Activated CD8-positive, alpha-beta T cell treated with anti-CD3 and anti-CD28 coated beads, Interleukin-2, amount 10 ng/mL, durations not matched to agents 7 days and 5 days (primary cell): ENCODE measurements at regions not wholly inside any gene's neighbourhood (a gene's known extent, or its start where the extent isn't known, plus 50 kb on each side); places are given as distances from the start of the nearest gene placed in this dataset.

Experiments used
- ATAC-seq: fragments of 150-1000 bp; cut with Tn5 transposase; one replicate; pipeline ENCODE4 v1.10.0; 2021; ENCODE audit warnings: moderate library complexity
- CTCF ChIA-PET: fragments of 350-600 bp; sonication (Branson Sonifier 250); formaldehyde crosslinking; loops from one replicate; lab custom pipeline; 2021; ENCODE audit warnings: antibody characterized with exemption; lab: Charles Lee
- POLR2A ChIA-PET: fragments of 350-600 bp; sonication (Branson Sonifier 250); formaldehyde crosslinking; loops from one replicate; lab custom pipeline; 2021; ENCODE audit warnings: antibody characterized with exemption; lab: Charles Lee
- DNase-seq: peaks from one replicate; pipeline ENCODE4 v3.0.0-alpha.2; 2020
- H3K27ac Mint-ChIP-seq: one replicate; pipeline ENCODE4 v1.8.0; 2021; ENCODE audit warnings: mild to moderate bottlenecking, mixed read lengths
- H3K27me3 Mint-ChIP-seq: one replicate; pipeline ENCODE4 v1.8.0; 2021; ENCODE audit warnings: low read depth, mixed read lengths
- H3K36me3 Mint-ChIP-seq: one replicate; pipeline ENCODE4 v1.8.0; 2021; ENCODE audit warnings: low read depth, mixed read lengths
- H3K4me1 Mint-ChIP-seq: one replicate; pipeline ENCODE4 v1.8.0; 2021; ENCODE audit warnings: low read depth, mixed read lengths
- H3K4me3 Mint-ChIP-seq: one replicate; pipeline ENCODE4 v1.8.0; 2021; ENCODE audit warnings: mild to moderate bottlenecking, mixed read lengths
- H3K9me3 Mint-ChIP-seq: one replicate; pipeline ENCODE4 v1.8.0; 2022; ENCODE audit warnings: mixed read lengths; ENCODE audit not compliant: insufficient read depth

DNA sequence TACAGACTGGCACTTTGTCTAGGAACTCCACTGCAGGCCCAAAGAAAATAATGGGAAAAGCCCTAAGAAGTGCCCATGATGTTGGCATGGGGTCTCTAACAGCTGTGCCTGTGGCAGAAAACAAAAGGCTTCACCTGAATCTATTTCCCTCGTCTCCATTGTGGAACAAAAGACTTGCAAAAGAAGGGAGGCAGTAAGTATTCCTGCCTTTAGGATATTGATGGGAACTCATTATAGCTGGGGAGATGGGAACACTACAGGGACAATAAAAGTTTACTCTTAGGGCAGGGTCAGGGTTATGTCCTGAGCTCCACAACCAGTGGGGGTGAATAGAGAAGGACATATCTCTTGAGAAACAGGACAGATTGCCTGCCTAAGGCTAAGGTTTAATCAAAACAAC lies 930.6 kb upstream of the EPHA6 start:
- Mint-ChIP-seq H3K27me3 (no peaks in the 10 kb centered on the region), H3K27ac (no peak overlapping the region), H3K4me1 (no peaks in the 10 kb centered on the region), H3K36me3 (no peaks in the 10 kb centered on the region), H3K4me3 (no peak overlapping the region), H3K9me3 (peaks cover 5% of the 10 kb centered on the region)
- CTCF ChIA-PET = no interaction called here
- no peak for DNase-seq
- POLR2A ChIA-PET = no interaction called here
- ATAC-seq = no peak

DNA sequence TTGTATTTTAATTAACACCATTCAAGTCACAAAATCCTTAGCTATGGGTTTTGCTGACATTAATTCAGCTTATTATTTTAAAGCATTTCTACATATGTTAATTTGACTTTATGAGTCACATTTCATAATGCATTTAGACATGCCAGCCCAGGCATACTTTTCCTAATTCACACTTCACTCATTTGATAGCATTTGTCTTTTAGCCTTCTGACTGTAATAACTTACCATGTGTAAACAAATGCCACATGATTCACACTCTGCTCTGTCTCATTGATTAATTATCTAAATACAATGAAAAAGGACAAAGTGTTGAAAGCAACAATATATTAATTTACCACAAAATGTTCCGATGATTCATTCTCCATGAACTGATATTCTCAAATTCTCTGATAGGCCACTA lies 927.8 kb upstream of the EPHA6 start:
- Mint-ChIP-seq H3K27ac (no peak overlapping the region), H3K27me3 (no peaks in the 10 kb centered on the region), H3K9me3 (peaks cover 5% of the 10 kb centered on the region), H3K4me1 (no peaks in the 10 kb centered on the region), H3K36me3 (no peaks in the 10 kb centered on the region), H3K4me3 (no peak overlapping the region)
- ChIA-PET CTCF (no interaction called here), POLR2A (no interaction called here)
- ATAC-seq (no peak), DNase-seq (no peak)

DNA sequence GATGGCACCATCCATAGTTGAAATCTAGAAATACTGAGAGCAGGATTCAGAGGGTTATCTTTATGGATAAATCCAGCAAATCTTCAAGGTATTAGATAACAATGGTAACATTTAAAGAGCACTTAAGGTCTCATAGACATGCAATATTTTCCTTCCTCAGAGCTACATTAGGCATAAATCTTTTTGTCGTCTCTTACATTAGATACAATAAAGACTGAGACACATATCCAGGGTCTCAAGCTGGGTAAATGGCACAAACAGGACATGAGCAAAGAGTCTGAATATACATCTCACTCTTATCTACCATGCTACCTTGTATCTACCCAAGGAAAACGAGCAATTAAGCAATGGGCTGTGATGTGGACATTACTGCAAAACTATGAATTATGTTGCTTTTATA lies 927.3 kb upstream of the EPHA6 start:
- Mint-ChIP-seq H3K36me3 (no peaks in the 10 kb centered on the region), H3K4me1 (no peaks in the 10 kb centered on the region), H3K27ac (no peak overlapping the region), H3K27me3 (no peaks in the 10 kb centered on the region), H3K4me3 (no peak overlapping the region), H3K9me3 (peaks cover 5% of the 10 kb centered on the region)
- CTCF ChIA-PET = no interaction called here
- POLR2A ChIA-PET = no interaction called here
- no peak for ATAC-seq
- DNase-seq = no peak

DNA sequence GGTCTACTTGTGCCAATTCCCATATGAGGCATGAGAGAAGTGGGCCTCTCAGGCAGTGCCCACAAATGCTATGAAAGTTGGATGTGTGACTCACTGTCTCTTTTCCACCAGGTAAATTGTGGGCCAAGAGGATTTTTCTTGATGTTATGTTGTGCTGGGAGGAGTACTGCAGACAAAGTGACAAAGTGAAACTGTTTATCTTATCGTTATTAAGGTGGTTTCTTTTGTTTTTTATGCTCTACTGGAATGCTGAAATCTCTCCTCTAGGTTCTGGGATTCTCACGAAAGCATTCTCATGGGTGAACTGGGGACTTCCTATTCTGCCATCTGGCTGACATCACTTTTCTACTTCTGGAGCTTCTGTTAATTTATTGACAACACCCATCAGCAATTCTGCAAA lies 919.6 kb upstream of the EPHA6 start:
- ChIA-PET CTCF (no interaction called here), POLR2A (no interaction called here)
- no peaks in the 10 kb centered on the region for H3K27me3 Mint-ChIP-seq
- DNase-seq (no peak), ATAC-seq (no peak)
- peaks cover 12% of the 10 kb centered on the region for H3K9me3 Mint-ChIP-seq
- H3K4me1 Mint-ChIP-seq = no peaks in the 10 kb centered on the region
- H3K4me3 Mint-ChIP-seq = no peak overlapping the region
- no peaks in the 10 kb centered on the region for H3K36me3 Mint-ChIP-seq
- no peak overlapping the region for H3K27ac Mint-ChIP-seq

DNA sequence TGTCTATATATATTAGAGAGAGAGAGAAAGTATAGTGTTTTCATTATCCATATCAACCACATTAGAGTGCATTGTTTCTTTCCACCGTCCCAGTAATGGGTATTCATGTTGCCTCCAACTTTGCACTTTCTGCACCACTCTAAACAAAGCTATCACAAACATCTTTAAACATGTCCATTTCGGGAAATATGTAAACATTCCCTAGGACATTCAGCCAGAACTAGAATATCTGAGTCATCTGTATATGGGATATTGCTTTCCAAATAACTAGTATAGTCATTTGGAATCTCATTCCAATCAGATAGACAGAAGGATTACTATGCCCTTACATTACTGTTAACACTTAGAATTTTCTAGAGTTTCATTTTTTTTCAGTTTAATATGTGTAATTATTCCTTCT lies 914.9 kb upstream of the EPHA6 start:
- no peak for ATAC-seq
- no peaks in the 10 kb centered on the region for H3K4me1 Mint-ChIP-seq
- ChIA-PET CTCF (no interaction called here), POLR2A (no interaction called here)
- H3K27ac Mint-ChIP-seq = no peak overlapping the region
- no peaks in the 10 kb centered on the region for H3K9me3 Mint-ChIP-seq
- no peak for DNase-seq
- H3K36me3 Mint-ChIP-seq = no peaks in the 10 kb centered on the region
- H3K27me3 Mint-ChIP-seq = no peaks in the 10 kb centered on the region
- H3K4me3 Mint-ChIP-seq = no peak overlapping the region

DNA sequence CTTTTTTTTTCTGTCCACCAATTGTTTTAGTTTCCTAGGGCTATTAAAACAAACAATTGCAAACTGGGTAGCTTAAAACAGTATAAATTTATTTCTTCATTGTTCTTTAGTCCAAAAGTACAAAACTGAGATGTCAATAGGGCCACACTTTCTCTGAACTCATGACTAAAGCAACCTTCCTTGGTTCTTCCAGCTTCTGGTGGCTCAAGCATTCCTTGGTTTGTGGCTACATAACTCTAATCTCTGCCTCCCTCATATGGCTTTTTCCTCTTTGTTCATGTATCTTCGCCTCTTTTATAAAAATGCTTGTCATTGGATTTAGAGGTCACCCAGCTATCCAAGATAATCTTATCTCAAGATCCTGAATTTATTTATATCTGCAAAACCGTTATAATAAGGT lies 914.5 kb upstream of the EPHA6 start:
- POLR2A ChIA-PET = no interaction called here
- H3K27me3 Mint-ChIP-seq = no peaks in the 10 kb centered on the region
- H3K4me3 Mint-ChIP-seq = no peak overlapping the region
- no peaks in the 10 kb centered on the region for H3K36me3 Mint-ChIP-seq
- no peak for DNase-seq
- CTCF ChIA-PET = no interaction called here
- H3K9me3 Mint-ChIP-seq = no peaks in the 10 kb centered on the region
- no peaks in the 10 kb centered on the region for H3K4me1 Mint-ChIP-seq
- ATAC-seq = no peak
- no peak overlapping the region for H3K27ac Mint-ChIP-seq

DNA sequence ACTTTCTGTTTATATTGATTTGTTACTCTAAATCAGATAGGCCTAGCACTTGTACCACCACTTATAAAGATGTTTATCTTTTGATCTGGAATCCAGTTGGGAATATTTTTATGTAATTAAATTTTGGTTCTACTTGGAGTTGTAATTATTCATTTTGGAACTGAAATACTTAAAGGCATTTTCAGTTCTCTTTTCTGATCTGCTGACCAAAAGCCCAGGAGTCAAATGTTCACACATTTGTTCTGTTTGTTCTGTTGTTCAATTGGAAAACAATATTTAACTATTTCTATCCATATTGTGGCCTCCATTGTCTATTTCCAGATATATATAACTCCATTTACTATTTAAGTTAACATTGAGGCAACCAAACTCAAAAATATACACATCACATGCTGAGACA lies 912.4 kb upstream of the EPHA6 start:
- ChIA-PET CTCF (no interaction called here), POLR2A (no interaction called here)
- Mint-ChIP-seq H3K4me1 (no peaks in the 10 kb centered on the region), H3K27ac (no peak overlapping the region), H3K36me3 (no peaks in the 10 kb centered on the region), H3K4me3 (no peak overlapping the region), H3K27me3 (no peaks in the 10 kb centered on the region), H3K9me3 (no peaks in the 10 kb centered on the region)
- DNase-seq = no peak
- ATAC-seq = no peak

DNA sequence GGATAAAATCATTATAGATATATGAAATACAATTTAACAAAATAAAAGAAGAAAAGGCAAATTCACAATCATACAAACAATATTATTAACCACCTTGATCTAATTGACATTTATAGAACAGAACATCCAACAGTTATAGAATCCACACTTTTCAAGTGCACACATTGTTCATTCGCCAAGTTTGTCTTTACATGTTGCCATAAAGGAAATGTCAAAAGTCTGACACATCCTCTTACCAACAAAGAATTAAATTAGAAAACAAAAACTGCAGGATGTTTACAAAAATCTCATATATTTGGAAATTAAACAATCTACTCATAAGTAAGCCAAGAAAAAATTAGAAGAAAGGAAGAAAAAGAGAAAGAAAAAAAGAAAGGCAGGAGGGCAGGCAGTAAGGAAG lies 909.2 kb upstream of the EPHA6 start:
- Mint-ChIP-seq H3K4me3 (no peak overlapping the region), H3K27ac (no peak overlapping the region), H3K36me3 (no peaks in the 10 kb centered on the region), H3K9me3 (peaks cover 4% of the 10 kb centered on the region), H3K4me1 (no peaks in the 10 kb centered on the region), H3K27me3 (no peaks in the 10 kb centered on the region)
- POLR2A ChIA-PET = no interaction called here
- CTCF ChIA-PET = no interaction called here
- no peak for DNase-seq
- no peak for ATAC-seq

DNA sequence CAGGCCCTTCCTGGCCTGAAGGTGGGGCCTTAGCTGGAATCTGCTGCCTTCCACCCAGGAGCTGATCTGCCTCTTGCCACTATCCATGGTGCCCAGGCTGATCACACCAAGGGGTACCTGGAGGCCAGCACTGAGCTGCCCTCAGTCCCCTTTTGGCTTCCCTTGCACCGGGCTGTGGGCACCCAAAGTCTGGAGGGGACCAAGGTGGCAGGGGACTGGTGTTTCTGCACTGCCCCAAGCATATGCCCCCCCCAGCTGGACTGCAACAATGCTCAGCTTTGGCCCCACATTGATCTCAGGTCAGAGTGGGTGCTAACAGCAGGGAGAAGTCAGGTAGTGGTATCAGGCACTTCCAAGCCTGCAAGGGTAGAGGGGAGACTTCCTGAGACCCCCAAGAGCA lies 902.6 kb upstream of the EPHA6 start:
- Mint-ChIP-seq H3K36me3 (no peaks in the 10 kb centered on the region), H3K9me3 (peaks cover 13% of the 10 kb centered on the region), H3K4me1 (no peaks in the 10 kb centered on the region), H3K27me3 (no peaks in the 10 kb centered on the region), H3K27ac (no peak overlapping the region), H3K4me3 (no peak overlapping the region)
- ChIA-PET POLR2A (no interaction called here), CTCF (no interaction called here)
- ATAC-seq (no peak), DNase-seq (no peak)

DNA sequence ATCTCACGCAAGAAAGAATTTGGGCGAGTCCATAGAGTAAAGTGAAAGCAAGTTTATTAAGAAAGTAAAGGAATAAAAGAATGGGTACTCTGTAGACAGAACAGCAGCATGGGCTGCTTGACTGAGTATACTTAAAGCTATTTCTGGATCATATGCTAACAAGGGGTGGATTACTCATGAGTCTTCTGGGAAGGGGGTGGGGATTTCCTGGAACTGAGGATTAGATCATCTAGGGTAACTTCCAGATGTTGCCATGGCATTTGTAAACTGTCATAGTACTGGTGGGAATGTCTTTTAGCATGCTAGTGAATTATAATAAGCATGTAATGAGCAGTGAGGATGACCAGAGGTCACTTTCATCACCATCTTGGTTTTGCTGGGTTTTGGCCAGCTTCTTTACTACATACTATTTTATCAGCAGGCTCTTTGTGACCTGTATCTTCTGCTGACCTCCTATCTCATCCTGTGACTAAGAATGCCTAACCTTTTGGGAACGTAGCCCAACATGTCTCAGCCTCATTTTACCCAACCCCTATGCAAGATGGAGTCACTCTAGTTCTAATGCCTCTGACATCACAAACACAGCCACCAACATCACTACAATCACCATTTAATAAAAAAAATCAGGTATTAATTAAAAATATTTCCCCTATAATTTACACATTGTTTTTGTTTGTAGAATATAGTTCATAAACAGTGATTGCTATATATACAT lies 890.7 kb upstream of the EPHA6 start:
- no peaks in the 10 kb centered on the region for H3K36me3 Mint-ChIP-seq
- ChIA-PET CTCF (no interaction called here), POLR2A (no interaction called here)
- no peak overlapping the region for H3K4me3 Mint-ChIP-seq
- H3K9me3 Mint-ChIP-seq = peaks cover 8% of the 10 kb centered on the region
- ATAC-seq = no peak
- H3K27me3 Mint-ChIP-seq = no peaks in the 10 kb centered on the region
- H3K4me1 Mint-ChIP-seq = no peaks in the 10 kb centered on the region
- H3K27ac Mint-ChIP-seq = no peak overlapping the region
- no peak for DNase-seq

DNA sequence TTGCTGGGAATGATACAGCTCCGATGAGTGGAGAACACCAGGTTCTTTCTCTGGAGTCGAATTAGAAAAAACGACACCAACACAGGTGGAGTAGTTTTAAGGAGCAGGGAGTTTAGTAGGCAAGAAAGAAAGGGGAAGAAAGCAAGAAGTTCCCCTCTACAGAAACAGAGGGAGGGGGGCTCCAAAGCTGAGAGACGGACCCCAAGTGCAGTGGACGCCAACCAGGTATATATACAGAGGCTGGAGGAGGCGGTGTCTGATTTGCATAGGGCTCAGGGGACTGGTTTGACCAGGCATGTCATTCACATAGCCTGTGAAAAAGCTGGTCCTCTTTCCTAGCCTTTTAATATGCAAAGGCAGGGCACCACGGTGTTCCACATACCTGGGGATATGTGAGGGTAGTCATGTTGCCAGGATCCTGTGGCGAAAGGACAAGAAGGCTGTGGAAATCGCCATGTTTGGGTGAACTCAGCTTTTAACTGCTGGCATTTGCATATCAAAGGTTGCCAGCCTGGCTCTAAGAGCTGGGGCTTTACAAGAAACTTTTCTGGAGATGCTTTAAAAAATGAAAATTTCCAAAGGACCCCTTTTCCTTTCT lies 887.4 kb upstream of the EPHA6 start:
- no peaks in the 10 kb centered on the region for H3K4me1 Mint-ChIP-seq
- ChIA-PET POLR2A (no interaction called here), CTCF (interaction anchor here (1.4 kb wide), 1 partner anchor 75 kb away, joined by 3 read pairs; no protein-coding TSS in a partner anchor)
- H3K4me3 Mint-ChIP-seq = no peak overlapping the region
- DNase-seq (no peak), ATAC-seq (no peak)
- no peaks in the 10 kb centered on the region for H3K27me3 Mint-ChIP-seq
- H3K9me3 Mint-ChIP-seq = peaks cover 8% of the 10 kb centered on the region
- no peaks in the 10 kb centered on the region for H3K36me3 Mint-ChIP-seq
- no peak overlapping the region for H3K27ac Mint-ChIP-seq

DNA sequence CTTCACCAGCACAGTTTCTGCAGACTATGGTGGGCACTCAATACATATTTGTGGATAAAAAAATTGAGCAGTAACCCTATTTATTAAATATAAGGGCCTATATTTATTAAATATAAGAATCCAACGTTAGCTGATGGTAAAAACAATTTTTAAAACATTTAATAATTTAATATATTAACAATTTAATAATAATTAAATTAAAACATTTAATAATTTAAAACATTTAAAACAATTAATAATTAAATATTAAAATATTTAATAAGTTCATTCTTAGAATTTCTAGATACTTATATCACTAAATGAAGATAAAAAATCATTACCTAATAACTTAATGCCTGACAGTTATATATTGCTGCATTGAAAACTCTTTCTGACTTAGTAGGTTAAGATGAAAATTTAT lies 880.2 kb upstream of the EPHA6 start:
- no peak overlapping the region for H3K4me3 Mint-ChIP-seq
- H3K4me1 Mint-ChIP-seq = no peaks in the 10 kb centered on the region
- no peaks in the 10 kb centered on the region for H3K27me3 Mint-ChIP-seq
- ChIA-PET CTCF (no interaction called here), POLR2A (no interaction called here)
- DNase-seq = no peak
- H3K36me3 Mint-ChIP-seq = no peaks in the 10 kb centered on the region
- H3K9me3 Mint-ChIP-seq = peaks cover 4% of the 10 kb centered on the region
- ATAC-seq = no peak
- H3K27ac Mint-ChIP-seq = no peak overlapping the region
